Stomach smooth muscle (tissue), 2 donors: ENCODE measurements at regions not wholly inside any gene's neighbourhood (a gene's known extent, or its start where the extent isn't known, plus 50 kb on each side); places are given as distances from the start of the nearest gene placed in this dataset.

Experiments
- H3K27ac ChIP-seq: one replicate; pipeline ENCODE4 v1.7.0; 2013; ENCODE audit warnings: mild to moderate bottlenecking, low read length, inconsistent platforms
- H3K27me3 ChIP-seq, 2 donors: one replicate each; pipeline ENCODE4 v1.7.0; 2013; ENCODE audit warnings: low read length in 2 of 2; ENCODE audit not compliant: insufficient read depth in 2 of 2, control insufficient read depth in 1 of 2
- H3K36me3 ChIP-seq, 2 donors: one replicate each; pipeline ENCODE4 v1.7.0; 2013; ENCODE audit warnings: low read length in 2 of 2; ENCODE audit not compliant: control insufficient read depth in 2 of 2, insufficient read depth in 2 of 2
- H3K4me1 ChIP-seq: one replicate; pipeline ENCODE4 v1.7.0; 2013; ENCODE audit warnings: low read length; ENCODE audit not compliant: control insufficient read depth, insufficient read depth
- H3K4me3 ChIP-seq, 2 donors: one replicate each; pipeline ENCODE4 v1.7.0; 2013; ENCODE audit warnings: low read length in 2 of 2
- H3K9ac ChIP-seq, 2 donors: one replicate each; pipeline ENCODE4 v1.7.0; 2013; ENCODE audit warnings: low read length in 2 of 2, mild to moderate bottlenecking in 1 of 2
- H3K9me3 ChIP-seq, 2 donors: one replicate each; pipeline ENCODE4 v1.7.0; 2013; ENCODE audit warnings: low read length in 2 of 2; ENCODE audit not compliant: control insufficient read depth in 2 of 2
- donor health status: healthy.
- donor health status: Pancreatic carcinoma.

- no peak overlapping the region for H3K4me3 ChIP-seq
- H3K27me3 ChIP-seq, result no peaks in the 10 kb centered on the region
- no peak overlapping the region for H3K9ac ChIP-seq
- H3K27ac ChIP-seq, result no peak overlapping the region
- H3K36me3 ChIP-seq, result no peaks in the 10 kb centered on the region
- H3K4me1 ChIP-seq, result no peaks in the 10 kb centered on the region
- H3K9me3 ChIP-seq, result no peaks in the 10 kb centered on the region
Observed at GRCh38 chr6:140599916-140600315, 1225.5 kb upstream of the CITED2 start.

GRCh38 chr6:140597181-140597580, 1222.7 kb upstream of the CITED2 start:
- no peaks in the 10 kb centered on the region for H3K36me3 ChIP-seq
- H3K27ac ChIP-seq, result no peak overlapping the region
- H3K27me3 ChIP-seq, result no peaks in the 10 kb centered on the region
- H3K9me3 ChIP-seq, result no peaks in the 10 kb centered on the region
- no peak overlapping the region for H3K4me3 ChIP-seq
- H3K9ac ChIP-seq, result no peak overlapping the region
- H3K4me1 ChIP-seq, result no peaks in the 10 kb centered on the region

- Histone ChIP-seq H3K4me1 (no peaks in the 10 kb centered on the region), H3K27me3 (no peaks in the 10 kb centered on the region), H3K4me3 (no peak overlapping the region), H3K27ac (no peak overlapping the region), H3K9ac (no peak overlapping the region), H3K36me3 (no peaks in the 10 kb centered on the region), H3K9me3 (no peaks in the 10 kb centered on the region)
Observed at GRCh38 chr6:140594806-140595128, 1220.3 kb upstream of the CITED2 start.

- Histone ChIP-seq H3K27ac (no peak overlapping the region), H3K9me3 (peaks cover 0 to under 1% of the 10 kb centered on the region in 2 donors), H3K4me1 (no peaks in the 10 kb centered on the region), H3K36me3 (no peaks in the 10 kb centered on the region), H3K4me3 (no peak overlapping the region), H3K27me3 (no peaks in the 10 kb centered on the region), H3K9ac (no peak overlapping the region)
Observed at GRCh38 chr6:140592877-140593276, 1218.4 kb upstream of the CITED2 start.

GRCh38 chr6:140590641-140591040, 1216.2 kb upstream of the CITED2 start:
- Histone ChIP-seq H3K4me3 (no peak overlapping the region), H3K27me3 (no peaks in the 10 kb centered on the region), H3K27ac (no peak overlapping the region)

GRCh38 chr6:140586426-140587061, 1212.1 kb upstream of the CITED2 start:
- H3K27me3 ChIP-seq, result no peaks in the 10 kb centered on the region

More at GRCh38 chr6:140590641-140591040, 1216.2 kb upstream of the CITED2 start:
- H3K4me1 ChIP-seq, result no peaks in the 10 kb centered on the region
- no peaks in the 10 kb centered on the region for H3K36me3 ChIP-seq
- no peak overlapping the region for H3K9ac ChIP-seq
- peaks cover 0 to 7% of the 10 kb centered on the region in 2 donors for H3K9me3 ChIP-seq

GRCh38 chr6:140581601-140582000, 1207.2 kb upstream of the CITED2 start:
- no peak overlapping the region for H3K9ac ChIP-seq
- H3K36me3 ChIP-seq, result no peaks in the 10 kb centered on the region
- H3K9me3 ChIP-seq, result peaks cover 0 to 3% of the 10 kb centered on the region in 2 donors
- no peaks in the 10 kb centered on the region for H3K4me1 ChIP-seq
- no peak overlapping the region for H3K27ac ChIP-seq
- H3K4me3 ChIP-seq, result no peak overlapping the region
- no peaks in the 10 kb centered on the region for H3K27me3 ChIP-seq

More at GRCh38 chr6:140586426-140587061, 1212.1 kb upstream of the CITED2 start:
- H3K9ac ChIP-seq, result no peak overlapping the region
- no peak overlapping the region for H3K4me3 ChIP-seq
- no peak overlapping the region for H3K27ac ChIP-seq
- H3K36me3 ChIP-seq, result no peaks in the 10 kb centered on the region
- peaks cover 0 to 7% of the 10 kb centered on the region in 2 donors for H3K9me3 ChIP-seq
- no peaks in the 10 kb centered on the region for H3K4me1 ChIP-seq

- Histone ChIP-seq H3K27ac (no peak overlapping the region), H3K27me3 (no peaks in the 10 kb centered on the region), H3K4me3 (no peak overlapping the region), H3K36me3 (no peaks in the 10 kb centered on the region), H3K4me1 (no peaks in the 10 kb centered on the region), H3K9me3 (no peaks in the 10 kb centered on the region), H3K9ac (no peak overlapping the region)
Observed at GRCh38 chr6:140579918-140580317, 1205.5 kb upstream of the CITED2 start.

GRCh38 chr6:140576004-140576555, 1201.6 kb upstream of the CITED2 start:
- H3K27me3 ChIP-seq, result no peaks in the 10 kb centered on the region
- no peaks in the 10 kb centered on the region for H3K4me1 ChIP-seq
- no peak overlapping the region for H3K4me3 ChIP-seq
- no peaks in the 10 kb centered on the region for H3K9me3 ChIP-seq
- no peaks in the 10 kb centered on the region for H3K36me3 ChIP-seq
- no peak overlapping the region for H3K9ac ChIP-seq
- H3K27ac ChIP-seq, result no peak overlapping the region

- Histone ChIP-seq H3K9me3 (no peaks in the 10 kb centered on the region), H3K9ac (no peak overlapping the region), H3K27me3 (no peaks in the 10 kb centered on the region), H3K27ac (peak overlapping the region; percentile 46), H3K4me3 (no peak overlapping the region), H3K4me1 (no peaks in the 10 kb centered on the region), H3K36me3 (no peaks in the 10 kb centered on the region)
Observed at GRCh38 chr6:140572867-140573266, 1198.4 kb upstream of the CITED2 start.

GRCh38 chr6:140572129-140572528, 1197.7 kb upstream of the CITED2 start:
- no peaks in the 10 kb centered on the region for H3K36me3 ChIP-seq
- no peak overlapping the region for H3K9ac ChIP-seq
- H3K4me1 ChIP-seq, result peaks cover under 1% of the 10 kb centered on the region
- H3K4me3 ChIP-seq, result no peak overlapping the region
- H3K27ac ChIP-seq, result no peak overlapping the region
- H3K9me3 ChIP-seq, result no peaks in the 10 kb centered on the region
- no peaks in the 10 kb centered on the region for H3K27me3 ChIP-seq
